HG02678 (cell line): ENCODE measurements at regions not wholly inside any gene's neighbourhood (a gene's known extent, or its start where the extent isn't known, plus 50 kb on each side); places are given as distances from the start of the nearest gene placed in this dataset.

Experiments used
- ATAC-seq: cut with Tn5 transposase; IDR thresholded peaks from one replicate; pipeline ENCODE4 v1.9.1; 2021; ENCODE audit warnings: mild to moderate bottlenecking, moderate library complexity; ENCODE audit not compliant: unreplicated experiment

DNA sequence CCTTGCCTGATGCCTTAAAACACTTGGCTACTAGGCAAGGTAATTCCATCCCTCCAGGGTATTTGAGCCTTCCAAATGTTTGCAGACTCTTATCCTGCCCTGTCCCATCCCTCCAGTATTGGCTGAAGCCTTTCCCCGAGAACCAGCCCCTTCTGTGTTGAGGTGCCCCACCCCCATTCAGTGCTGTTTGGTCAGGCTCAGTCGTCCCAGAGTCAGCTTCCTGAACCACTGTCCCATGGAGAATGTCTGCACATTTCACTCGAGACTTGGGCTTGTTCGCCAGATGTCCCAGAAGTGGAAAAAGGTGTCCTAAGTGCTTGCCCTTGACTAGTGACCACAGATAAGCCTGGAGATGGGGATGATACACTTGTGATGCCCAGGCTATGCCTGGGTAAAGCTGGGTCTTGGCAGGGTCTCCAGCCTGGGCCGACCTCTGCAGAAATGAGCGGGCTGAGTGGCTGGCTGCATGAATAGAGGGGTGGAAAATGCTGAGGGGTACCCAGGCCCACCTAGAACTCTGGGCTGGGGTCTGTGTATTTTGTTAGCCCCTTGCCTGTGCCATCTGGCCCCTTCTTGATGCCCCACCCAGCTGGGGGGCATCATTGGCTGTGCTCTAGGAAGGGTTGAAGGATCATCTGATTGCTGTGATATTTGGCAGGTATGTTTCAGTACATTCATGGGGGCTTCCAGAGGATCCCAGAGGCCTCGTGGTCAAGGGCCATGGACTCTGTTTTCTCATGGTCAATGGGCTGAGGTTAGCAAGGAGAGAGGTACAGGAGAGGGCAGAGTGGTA lies 178.4 kb downstream of the MACROH2A1 start:
- no peak for ATAC-seq

GRCh38 chr5:135219868-135220267 lies 179.2 kb downstream of the MACROH2A1 start:
- no peak for ATAC-seq

DNA sequence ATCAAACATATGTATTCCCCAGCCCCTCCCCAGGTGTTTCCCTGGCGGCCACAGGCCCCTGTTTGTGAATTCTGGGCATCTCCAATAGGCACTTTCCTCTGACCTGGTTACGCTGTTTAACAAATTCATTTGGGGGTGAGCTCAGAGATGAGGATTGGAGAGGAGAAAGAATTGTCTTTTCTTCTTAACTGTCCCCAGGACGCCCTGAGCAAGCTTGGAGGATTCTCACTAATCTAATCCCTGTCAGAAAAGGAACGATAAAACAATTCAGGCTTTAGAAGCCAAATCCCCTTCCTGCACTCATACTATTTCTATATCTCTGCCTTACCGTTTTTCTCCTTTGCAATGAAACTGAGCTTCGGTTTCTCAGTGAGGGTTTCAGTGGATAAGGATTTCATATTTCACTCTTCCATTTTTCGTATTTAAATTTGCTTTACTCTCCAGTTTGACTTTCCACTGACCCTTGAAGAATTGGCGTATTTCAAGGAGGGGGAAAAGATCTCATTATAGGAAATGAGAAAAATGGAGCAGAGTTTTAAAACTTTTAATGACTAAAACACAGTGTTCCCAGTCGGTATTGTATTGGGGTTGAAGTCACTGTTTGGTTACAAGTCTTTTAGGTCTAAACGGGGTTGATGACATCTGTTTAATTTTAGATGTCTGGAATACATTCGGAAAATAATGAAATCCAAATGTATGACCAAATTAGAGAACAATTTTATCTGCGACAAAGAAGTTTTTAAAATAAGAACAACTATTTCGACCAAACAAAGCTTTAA lies 180.1 kb downstream of the MACROH2A1 start:
- ATAC-seq: no peak

DNA sequence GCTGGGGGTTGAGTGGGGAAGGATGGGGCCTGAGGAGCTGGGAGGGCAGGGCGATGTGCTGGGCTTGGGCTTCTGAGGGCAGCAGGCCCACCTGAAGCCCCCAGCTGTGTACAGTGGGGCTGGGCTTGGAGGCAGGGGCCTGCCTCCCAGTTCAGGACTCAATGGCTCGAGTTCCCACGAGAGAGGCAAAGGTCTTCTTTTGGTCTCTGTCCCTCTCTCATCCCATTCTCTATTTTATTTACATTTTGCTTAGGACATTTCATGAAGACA lies 180.6 kb downstream of the MACROH2A1 start:
- ATAC-seq: no peak

- ATAC-seq: no peak
Observed at GRCh38 chr5:135217669-135218485, 181.2 kb downstream of the MACROH2A1 start.

- no peak for ATAC-seq
Observed at GRCh38 chr5:135216471-135217343, 182.3 kb downstream of the MACROH2A1 start.

DNA sequence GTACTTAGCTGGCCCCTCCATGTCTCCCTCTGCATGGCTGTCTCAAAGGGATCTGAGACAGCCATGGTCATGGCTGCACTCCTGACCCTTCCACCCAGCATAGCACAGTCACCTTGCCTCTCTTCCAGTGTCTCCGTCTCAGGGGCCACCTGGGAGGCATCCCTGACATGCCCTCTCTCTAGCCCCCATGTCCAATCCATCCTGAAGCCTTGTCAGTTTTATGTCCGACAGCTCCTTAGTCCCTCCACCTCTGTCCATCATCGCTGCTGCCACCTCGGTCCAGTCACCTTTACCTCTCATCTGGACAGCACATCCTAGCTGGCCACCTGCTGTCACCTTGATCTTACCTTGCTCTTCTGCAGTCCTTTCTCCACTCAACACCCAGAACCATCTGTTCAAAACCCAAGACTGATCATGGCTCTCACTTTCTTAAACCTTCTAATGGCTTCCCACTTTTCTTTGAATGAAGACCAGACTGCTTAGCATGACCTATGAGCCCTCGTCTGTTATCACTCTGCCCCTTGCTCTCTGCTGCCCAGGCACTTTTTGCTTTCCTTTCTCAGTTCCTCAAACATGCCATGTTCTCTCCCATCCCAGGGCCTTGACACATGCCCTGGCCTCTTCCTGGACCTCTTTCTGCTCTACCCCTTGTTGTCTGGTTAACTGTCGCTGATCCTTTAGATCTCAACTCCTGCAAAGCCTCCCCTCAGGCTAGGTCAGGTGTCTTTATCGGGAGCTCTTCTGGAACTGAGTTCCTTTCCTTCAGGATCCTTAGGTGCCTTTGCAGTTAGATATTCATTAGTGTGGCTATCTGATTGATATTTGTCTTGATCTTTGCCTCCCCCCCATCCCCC lies 181.8 kb upstream of the PITX1 start:
- no peak for ATAC-seq

GRCh38 chr5:135214897-135215616 lies 181.0 kb upstream of the PITX1 start:
- ATAC-seq: no peak

DNA sequence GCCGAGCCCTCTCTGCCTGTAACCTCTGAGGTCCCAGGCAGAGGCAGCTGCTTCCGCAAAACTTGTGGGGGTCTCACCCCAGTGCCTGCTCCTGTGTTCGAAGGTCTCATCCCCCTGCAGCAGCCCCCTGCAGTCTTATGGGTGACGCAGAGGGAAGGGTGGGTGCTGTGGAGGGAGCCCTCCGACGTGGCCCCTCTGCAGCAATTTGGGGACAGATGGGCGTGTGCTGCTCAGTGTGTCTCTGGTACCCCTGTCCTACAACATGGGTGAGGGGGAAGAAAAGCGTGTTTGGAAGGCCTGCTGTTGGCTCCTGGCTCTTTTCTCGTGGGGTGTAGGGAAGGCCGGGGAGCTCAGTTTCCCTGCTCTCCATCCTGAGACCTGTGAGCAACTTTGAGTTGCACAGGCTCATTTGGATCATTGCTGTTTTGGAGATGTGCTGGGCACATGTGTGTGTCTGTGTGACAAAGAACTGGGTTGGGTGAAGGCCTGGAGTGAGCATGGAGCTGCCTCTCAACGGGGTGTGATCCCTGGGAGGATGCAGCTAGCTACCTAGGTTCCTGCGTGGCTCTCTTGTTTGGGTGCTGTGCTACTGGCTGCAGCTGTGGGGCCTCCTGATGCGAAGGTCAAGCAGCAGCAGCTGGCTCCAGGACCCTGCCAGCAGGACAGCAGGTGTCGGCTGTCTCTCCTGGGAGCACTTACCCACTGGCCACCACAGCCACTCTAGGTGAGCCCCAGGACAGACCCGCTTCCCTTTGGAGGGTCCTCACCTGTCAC lies 179.6 kb upstream of the PITX1 start:
- ATAC-seq: no peak

DNA sequence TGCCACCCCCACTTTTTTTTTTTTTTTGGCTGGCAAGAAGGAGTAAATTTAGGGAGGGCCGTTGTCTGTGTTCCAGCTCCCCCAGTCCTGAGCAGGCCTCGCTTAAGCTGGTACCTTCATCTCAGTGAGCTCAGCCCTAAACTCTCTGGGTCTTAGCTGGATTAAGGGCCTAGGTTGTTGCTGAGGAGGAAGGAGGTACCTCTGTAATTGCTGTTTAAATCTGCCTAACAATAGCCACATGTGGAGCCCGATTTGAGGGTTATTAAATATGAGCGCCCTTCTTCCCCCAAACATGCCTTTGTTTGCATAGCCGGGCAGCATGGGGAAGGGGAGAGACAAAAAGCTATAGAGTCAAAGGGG lies 179.0 kb upstream of the PITX1 start:
- no peak for ATAC-seq

DNA sequence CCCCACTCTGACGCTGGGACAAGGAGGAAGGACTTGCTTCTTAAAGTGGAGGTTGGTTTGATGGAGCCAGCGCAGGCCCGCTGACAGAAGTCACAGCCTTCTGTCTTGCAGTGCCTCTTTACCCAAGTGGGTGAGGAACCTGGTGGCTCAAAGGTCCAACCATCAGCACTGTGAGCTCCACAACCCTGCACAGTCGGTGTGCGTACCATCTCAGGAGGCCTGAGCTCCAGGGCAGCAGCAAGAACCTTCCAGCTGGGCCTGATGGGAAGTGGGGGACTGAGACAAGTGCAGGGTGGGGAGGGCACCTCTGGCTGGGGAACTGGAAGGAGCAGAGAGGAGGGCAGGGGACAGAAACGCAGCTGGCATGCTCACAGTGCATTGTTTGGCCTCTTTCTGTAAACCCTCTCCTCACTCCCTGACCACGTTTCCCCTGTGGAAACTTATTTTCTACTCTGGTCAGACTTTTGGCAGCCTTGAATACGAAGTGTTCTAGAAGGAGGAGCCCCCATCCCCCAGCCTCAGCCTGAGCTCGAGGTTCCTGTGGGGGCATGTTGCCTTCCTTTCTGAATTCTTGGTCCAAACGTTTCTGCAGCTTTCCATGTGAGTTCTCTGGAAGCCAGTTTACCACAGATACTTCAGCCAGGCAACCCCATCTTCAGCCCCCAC lies 178.5 kb upstream of the PITX1 start:
- no peak for ATAC-seq

DNA sequence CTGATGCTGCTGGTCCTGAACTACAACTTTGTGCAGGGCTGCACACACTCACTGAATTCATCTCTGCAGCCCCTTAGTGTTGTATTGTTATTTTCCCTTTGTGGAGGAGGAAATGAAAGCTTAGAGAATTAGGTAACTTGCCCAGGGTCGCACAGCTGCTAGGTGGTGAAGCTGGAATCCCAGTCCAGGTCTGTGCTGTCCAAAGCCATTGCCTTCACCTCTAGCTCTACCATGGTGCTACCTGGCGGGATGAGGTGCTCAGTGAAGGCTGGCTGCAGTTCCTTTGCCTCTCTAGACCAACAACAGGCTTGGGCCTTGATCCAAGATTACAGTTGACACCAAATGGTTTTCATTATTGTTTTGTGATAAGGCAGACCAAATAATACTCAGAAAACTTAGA lies 177.8 kb upstream of the PITX1 start:
- ATAC-seq: no peak

DNA sequence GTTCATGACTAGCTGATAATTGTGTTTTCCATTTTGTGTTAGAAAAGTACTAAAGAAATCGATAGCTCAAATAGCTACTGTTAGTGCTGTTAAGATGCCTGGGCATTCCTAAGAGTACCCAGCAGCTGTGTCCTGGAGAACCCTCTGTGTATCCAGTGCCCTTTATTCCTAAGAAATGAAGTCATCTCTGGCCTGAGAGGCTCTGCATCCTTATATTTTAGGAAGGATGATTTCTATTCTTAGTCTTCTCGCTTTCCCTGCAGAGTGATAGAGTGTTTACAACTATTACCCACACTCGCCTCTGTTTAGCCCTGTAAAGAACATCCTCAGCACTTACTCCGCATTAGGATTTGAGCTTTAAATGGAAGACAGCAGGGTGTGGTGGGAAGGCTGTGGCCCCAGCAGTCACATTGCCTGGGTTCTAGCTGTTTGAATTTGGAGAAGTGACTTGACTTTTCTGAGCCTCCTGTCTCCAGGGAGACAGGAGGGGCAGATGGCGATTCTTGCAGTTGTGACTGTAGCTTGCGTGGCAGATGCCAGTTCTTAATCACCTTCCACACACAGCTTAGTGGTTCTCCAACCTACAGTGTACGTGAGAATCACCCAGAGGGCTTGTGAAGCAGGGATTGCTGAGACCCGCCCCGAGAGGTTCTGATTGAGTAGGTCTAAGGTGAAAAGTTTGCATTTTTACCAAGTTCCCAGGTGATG lies 177.2 kb upstream of the PITX1 start:
- no peak for ATAC-seq

DNA sequence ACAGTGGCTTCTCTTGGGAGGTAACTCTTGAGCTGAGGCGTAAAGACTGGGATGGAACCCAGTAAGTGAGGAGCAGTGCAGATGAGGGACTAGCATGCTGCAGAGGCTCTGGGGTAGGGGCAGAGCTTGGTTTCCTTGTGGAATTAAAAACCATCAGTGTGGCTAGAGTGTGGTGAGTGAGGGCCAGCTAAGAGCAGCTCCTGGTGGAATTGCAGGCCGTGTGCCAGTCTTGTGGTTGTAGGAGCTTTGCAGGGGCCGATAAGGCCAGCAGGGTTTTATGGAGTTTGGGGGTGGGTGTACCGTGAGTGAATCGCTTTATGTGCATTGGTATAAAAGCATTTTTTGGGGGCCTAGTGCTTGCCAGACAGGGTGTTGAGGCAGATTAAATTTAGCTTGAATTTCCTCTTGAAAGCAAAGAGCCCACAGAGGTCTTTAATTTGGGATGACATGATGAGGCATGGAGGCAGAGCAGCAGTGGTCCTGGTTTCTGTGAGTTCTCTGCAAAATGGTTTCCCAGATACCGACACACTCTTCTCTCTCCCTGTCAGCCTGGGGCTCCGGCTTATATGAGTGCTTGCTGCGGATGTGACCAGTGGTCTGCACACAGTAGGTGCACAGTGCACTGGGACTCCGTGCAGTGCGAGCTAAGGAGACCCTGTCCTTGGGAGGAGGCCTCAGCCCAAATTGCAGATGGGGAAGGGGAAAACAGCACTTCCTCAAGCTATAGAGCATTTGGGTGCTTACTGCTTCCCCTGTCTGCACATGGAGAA lies 176.4 kb upstream of the PITX1 start:
- ATAC-seq: no peak

DNA sequence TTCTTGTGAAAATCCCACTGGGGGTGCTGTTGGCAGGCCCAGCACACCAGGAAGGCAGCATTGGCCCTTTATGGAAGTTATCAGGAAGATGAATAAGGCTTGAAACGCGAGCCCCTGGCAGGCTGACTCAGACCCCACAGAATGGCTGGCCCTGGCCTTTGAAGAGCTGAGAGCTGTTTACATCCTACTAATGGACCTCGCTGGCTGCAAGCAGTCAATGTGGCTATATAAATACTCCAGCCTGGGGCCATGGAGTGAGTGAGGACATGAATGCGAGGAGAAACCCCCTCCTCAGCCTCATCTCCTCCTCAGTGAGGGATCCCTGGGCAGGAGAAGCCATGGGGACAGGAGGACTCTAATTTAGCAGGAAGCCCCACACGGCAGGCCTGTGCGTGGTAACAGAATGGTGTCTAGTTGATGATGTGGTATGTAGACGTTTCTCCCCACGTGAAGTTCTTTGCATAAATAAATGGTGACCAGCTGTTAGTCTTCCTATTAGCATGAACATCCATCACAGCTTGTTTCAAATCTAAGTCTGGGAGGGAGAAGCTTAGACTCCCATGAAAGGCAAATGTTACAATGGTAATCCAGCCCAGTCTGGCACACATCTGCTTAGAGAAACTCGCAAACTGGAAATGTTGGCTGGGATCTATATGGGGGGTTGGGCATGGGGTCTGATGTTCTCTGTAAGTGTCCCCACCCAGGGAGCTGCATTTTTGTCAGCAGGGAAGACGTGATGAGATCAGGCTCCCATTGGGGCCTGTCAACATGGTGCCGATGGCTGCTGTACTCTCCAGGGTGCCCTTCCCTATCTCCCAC lies 175.1 kb upstream of the PITX1 start:
- ATAC-seq: no peak

- no peak for ATAC-seq
Observed at GRCh38 chr5:135208555-135208902, 174.5 kb upstream of the PITX1 start.
